RPMI8226 (cell line): ENCODE measurements at regions not wholly inside any gene's neighbourhood (a gene's known extent, or its start where the extent isn't known, plus 50 kb on each side); places are given as distances from the start of the nearest gene placed in this dataset.
"Not testable (repeated sequence)": the region's sequence is repeated elsewhere in the genome, so short reads cannot be mapped to it uniquely, and the experiment has no call there.

Source experiments
- DNase-seq: peaks from one replicate; pipeline ENCODE4 v3.0.0-alpha.2; 2015

GRCh38 chr6:62819640-62820039 is 391.6 kb upstream of the FKBP1C start:
- DNase-seq: no peak

DNA sequence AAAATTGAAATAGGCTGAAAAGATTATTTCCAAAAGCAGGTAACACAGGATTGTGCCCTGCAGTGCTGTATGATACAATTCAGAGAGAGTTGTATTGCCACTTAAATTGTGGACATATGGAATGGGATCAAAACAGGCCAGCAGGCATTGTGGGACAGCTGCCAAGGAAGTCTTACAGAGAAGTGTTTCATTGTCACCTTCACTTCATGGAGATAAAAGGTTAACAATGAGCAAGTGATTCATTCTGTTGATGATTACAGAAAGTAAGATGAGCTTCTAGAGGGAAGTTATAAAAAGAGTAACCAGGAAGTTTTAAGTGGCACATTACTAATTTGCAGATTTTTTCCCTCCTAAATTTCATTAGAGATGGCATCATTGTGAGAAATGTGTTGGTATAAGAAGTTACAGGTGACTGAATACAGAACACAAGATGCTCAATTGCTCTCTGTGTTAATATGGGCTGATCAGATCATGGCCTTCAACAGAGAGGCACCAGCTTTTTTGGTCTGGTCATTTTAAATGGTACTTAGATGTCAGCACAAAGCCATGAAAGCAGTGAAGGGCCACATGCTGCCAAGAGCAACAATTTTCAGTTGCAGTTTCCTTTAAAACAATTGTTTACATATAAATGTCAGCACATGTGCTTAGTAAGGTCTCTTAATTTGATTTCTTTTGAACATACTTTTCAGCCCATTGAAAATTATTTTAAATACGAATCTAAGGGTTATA is 402.5 kb upstream of the FKBP1C start:
- DNase-seq: no peak

GRCh38 chr6:62805431-62805830 is 405.8 kb upstream of the FKBP1C start:
- no peak for DNase-seq

- no peak for DNase-seq
Measured at GRCh38 chr6:62803094-62803493, 408.2 kb upstream of the FKBP1C start.

- no peak for DNase-seq
Measured at GRCh38 chr6:62797190-62797589, 414.1 kb upstream of the FKBP1C start.

DNA sequence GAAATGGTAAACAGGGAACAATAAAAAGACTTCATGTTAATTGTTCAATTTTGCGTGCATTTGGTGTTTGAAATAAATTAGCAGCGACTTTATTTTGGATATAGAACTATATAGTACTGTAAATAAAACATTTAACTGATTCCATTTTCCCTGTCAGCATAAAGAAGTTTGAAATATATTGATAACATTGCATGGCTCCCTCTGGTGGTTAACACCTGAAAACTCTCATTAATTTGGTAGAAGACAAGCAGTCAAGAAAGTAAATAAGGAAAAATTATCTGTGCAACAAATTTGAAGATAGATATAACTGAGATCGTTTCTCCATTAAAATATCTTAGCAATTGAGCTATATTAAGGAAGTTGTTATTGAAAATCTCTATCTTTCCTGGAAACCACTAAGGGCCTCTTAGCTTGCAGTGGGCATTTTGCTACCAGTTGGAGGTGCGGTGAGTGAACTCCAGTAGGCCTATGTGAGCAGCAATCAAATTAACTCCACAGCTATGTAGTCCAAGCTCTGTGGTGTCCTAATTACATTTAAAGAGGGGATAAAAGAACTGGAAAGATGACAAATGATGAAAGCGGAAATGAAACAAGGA is 435.7 kb upstream of the FKBP1C start:
- peak; percentile 21 for DNase-seq

DNA sequence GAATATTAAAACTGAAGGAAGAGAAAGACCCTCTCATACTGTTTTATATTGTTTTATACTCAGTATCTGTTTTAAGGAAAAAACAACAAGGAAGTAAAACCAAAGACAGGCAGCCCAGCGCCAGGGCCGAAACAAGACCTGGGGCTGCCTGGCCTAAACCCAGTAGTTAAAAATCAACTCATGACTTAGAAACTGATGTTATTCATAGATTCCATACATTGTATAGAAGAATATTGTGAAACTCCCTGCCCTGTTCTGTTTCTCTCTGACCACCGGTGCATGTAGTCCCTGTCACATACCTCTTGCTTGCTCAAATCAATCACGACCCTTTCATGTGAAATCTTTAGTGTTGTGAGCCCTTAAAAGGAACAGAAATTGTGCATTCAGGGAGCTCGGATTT is 445.1 kb upstream of the FKBP1C start:
- DNase-seq: not testable (repeated sequence)

DNA sequence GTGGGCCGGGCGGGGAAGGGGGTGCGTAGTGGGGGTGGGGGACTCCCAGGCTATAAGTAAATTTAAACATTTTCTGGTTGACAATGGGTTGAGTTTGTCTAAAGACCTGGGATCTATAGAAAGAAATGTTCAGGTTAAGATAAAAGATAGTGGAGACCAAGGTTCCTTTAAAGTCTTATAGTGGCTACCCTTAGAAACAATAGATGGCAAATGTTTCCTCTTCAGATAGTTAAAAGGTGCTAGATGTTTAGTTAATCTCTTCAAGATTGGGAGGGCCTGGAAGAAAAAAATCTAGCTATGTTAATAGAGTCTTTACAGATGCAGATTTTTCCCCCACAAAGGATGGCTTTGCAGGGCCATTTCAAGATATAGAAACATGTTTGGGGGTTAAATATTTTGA is 446.4 kb upstream of the FKBP1C start:
- no peak for DNase-seq

GRCh38 chr6:62763125-62763912 is 447.9 kb upstream of the FKBP1C start:
- no peak for DNase-seq

DNA sequence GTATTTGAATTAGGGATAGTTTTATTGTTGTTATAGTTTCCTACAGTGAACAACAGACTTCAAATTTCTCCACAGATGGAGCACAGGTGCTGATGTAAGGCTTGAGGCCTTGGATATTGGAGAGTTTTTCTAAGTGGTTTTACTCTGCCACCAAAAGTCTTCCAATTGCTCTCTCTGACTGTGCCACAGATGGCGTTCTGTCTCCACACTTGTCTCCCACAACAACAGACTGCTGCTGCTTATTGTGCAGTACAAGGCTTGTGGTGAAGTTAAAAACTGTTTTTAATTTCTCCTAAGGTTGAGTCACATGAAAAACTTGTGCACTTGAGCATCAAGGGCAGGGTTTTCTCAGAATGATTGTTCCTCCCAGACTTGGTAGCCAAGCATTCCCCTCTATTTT is 460.9 kb upstream of the KHDRBS2 start:
- DNase-seq: no peak

DNA sequence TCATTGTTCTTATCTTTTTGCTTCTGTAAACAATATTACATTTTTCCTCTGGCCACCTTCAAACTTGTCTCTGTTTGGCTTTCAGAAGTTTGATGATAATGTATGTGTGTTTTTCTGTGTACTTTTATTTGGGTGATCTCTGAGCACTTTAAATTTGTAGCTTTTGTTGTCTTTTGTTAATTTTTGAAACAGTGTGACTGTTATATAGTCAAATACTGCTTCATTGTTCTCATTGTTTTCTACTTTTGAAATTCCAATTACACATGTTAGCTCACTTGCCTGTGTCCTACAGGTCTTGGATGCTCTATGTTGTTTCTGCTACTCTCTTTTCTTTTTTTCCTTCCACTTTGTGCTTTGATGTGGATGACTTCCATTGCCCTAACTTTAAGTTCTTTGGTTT is 460.1 kb upstream of the KHDRBS2 start:
- no peak for DNase-seq

- no peak for DNase-seq
Measured at GRCh38 chr6:62740596-62740995, 454.6 kb upstream of the KHDRBS2 start.

DNA sequence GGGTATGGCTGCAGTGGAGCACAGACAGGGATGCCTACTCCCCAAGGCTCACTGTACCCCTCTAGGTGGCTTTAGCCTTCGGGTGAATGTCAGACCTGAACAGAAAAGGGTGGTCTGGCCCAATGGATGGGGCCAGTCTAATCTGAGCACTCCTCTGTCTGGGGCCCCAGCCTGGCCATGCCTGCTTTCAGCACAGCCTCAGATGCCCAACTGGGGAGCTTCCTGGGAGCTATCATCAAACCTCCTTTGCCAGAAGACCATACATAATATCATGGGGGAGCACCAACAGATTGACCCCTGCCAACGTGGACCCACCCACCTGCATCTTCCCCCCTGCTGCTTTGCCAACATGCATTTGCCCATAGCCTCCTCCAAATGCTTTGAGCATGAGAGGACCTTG is 454.1 kb upstream of the KHDRBS2 start:
- DNase-seq: no peak

GRCh38 chr6:62737792-62738191 is 451.8 kb upstream of the KHDRBS2 start:
- DNase-seq: no peak

DNA sequence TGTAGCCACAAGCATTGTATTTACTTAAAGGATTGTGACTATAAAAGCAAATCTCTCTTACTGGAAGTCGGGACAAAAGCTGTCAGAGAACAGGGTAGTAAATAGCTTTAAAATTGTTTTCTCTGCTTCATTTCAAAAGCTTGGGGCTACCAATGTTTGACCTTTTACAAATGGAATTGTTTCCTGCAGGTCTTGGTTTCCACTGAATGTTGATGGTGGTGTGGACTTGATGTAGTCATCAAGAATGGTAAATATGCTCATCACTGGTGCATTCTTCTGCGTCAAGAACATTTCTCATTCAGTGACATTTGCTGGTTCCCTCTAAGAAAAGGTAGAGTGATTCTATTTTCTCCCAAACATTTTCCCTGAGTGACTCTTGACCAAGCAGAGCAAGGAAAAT is 435.4 kb upstream of the KHDRBS2 start:
- DNase-seq: no peak

DNA sequence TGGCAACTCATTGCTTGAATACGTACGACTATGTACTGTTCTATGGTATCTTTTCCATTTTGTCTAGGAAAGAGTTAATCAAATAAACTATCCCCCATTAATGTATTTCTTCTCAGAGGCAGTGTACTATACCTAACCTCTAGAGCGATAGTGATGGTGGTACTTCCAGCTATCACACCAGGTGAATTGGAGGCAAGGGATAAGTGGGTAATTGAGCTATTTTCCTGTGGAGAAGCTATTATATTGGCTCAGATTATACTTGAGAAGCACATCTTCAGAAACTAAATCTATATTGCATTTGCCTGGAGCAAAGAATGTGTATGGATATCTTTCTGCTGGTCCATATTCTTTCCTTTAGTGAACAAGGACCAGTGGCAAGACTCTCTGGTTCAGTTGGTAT is 430.7 kb upstream of the KHDRBS2 start:
- no peak for DNase-seq

DNA sequence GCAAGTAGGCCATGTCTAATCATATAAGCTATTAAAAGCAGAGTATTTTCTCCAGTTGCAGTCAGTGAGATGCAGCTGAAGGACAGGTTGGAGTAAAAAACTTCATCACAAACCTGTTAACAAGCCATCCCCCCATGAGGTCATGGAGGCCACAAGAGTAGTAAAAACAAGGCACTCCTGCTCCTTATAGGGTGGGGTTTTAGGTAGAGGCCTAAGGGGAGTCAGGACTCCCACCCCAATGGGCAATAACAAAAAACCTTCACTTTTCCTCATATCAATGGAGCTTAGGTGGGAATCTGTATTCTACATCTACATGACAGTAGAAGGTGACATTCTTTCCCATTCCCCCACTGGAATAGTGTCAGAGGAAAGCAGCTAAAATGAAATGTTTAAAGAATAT is 428.1 kb upstream of the KHDRBS2 start:
- no peak for DNase-seq

- no peak for DNase-seq
Measured at GRCh38 chr6:62711750-62712149, 425.7 kb upstream of the KHDRBS2 start.

DNA sequence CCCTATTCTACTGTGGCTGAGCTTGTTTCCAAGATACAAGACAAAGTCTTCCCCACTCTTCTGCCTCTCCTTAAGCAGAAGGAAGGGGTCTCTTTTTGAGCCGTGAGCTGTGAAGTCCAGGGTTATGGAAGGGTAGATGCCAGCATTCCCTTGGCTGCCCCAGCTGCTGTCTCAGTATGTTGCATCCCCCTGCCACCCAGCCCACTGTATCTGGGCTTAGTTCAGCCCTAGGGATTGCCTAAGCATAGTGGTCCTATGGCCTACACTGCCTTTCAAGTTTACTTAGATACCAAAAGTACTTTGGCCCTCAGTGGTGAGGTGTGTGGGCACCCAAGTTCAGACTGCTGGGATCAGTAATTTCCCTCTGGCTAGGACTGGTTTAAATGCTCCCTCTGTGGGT is 421.9 kb upstream of the KHDRBS2 start:
- DNase-seq: no peak

- DNase-seq: peak; percentile 9
Measured at GRCh38 chr6:62707156-62707555, 421.1 kb upstream of the KHDRBS2 start.

GRCh38 chr6:62683063-62683462 is 397.0 kb upstream of the KHDRBS2 start:
- DNase-seq: no peak

- no peak for DNase-seq
Measured at GRCh38 chr6:62681108-62681507, 395.1 kb upstream of the KHDRBS2 start.

DNA sequence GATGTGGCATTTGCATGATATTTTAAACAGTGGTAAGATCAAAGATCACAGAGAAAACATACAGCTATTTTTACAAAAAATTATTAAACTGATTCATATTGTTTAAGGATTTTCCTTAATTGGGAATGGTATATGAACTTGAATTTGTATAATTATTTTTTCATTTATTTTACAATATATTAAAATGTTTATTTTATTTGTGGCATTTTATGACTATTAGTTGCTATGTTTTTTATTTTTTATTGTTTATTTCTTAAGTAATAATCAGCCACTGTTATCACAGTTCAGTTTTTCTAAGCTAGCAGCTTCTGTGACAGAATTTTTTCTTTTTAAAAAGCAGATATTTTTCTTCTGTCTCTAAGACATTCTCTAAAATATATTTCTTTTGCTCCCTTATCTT is 387.0 kb upstream of the KHDRBS2 start:
- no peak for DNase-seq
